ENCODE measurements at regions not wholly inside any gene's neighbourhood (a gene's known extent, or its start where the extent isn't known, plus 50 kb on each side); places are given as distances from the start of the nearest gene placed in this dataset.

GRCh38 chr1:233453433-233454200 lies 126.1 kb downstream of the MAP3K21 start:
- DNase-seq (no peak), ATAC-seq (no peak)
- intact Hi-C loops (cut with DNase I, micrococcal nuclease) = no loop called here
- Histone ChIP-seq H3K4me1 (ENCODE audit: low read depth) (no peaks in the 10 kb centered on the region), H3K36me3 (ENCODE audit: low read depth) (no peaks in the 10 kb centered on the region), H3K9me3 (no peaks in the 10 kb centered on the region), H3K4me3 (no peak overlapping the region)
- TF ChIP-seq CTCF (IDR thresholded peaks at IDR 0.05) = no peak

GRCh38 chr1:233459470-233459945 lies 132.0 kb downstream of the MAP3K21 start:
- no peaks in the 10 kb centered on the region for H3K9me3 ChIP-seq
- no peak for TF ChIP-seq CTCF (IDR thresholded peaks at IDR 0.05)
- no peak overlapping the region for H3K4me3 ChIP-seq
- no peaks in the 10 kb centered on the region for H3K4me1 ChIP-seq (ENCODE audit: low read depth)
- ATAC-seq (no peak), DNase-seq (no peak)
- intact Hi-C loops (cut with DNase I, micrococcal nuclease) = no loop called here
- H3K36me3 ChIP-seq (ENCODE audit: low read depth) = no peaks in the 10 kb centered on the region

- DNase-seq = no peak
- H3K4me1 ChIP-seq (ENCODE audit: low read depth) = no peaks in the 10 kb centered on the region
- no peak for ATAC-seq
- intact Hi-C loops (cut with DNase I, micrococcal nuclease) = no loop called here
- no peaks in the 10 kb centered on the region for H3K36me3 ChIP-seq (ENCODE audit: low read depth)
- no peaks in the 10 kb centered on the region for H3K9me3 ChIP-seq
- no peak for TF ChIP-seq CTCF (IDR thresholded peaks at IDR 0.05)
- H3K4me3 ChIP-seq = no peak overlapping the region
Observed at GRCh38 chr1:233459968-233460367, 132.4 kb downstream of the MAP3K21 start.

GRCh38 chr1:233460692-233461091 lies 133.2 kb downstream of the MAP3K21 start:
- H3K9me3 ChIP-seq = no peaks in the 10 kb centered on the region
- H3K36me3 ChIP-seq (ENCODE audit: low read depth) = no peaks in the 10 kb centered on the region
- TF ChIP-seq CTCF (IDR thresholded peaks at IDR 0.05) = no peak
- H3K4me3 ChIP-seq = no peak overlapping the region
- no peaks in the 10 kb centered on the region for H3K4me1 ChIP-seq (ENCODE audit: low read depth)
- intact Hi-C loops (cut with DNase I, micrococcal nuclease) = no loop called here
- ATAC-seq (no peak), DNase-seq (no peak)

- no peak overlapping the region for H3K4me3 ChIP-seq
- H3K9me3 ChIP-seq = no peaks in the 10 kb centered on the region
- ATAC-seq (no peak), DNase-seq (no peak)
- no peak for TF ChIP-seq CTCF (IDR thresholded peaks at IDR 0.05)
- H3K36me3 ChIP-seq (ENCODE audit: low read depth) = no peaks in the 10 kb centered on the region
- intact Hi-C loops (cut with DNase I, micrococcal nuclease) = no loop called here
- no peaks in the 10 kb centered on the region for H3K4me1 ChIP-seq (ENCODE audit: low read depth)
Observed at GRCh38 chr1:233461847-233462246, 134.3 kb downstream of the MAP3K21 start.
